ENCODE measurements at regions not wholly inside any gene's neighbourhood (a gene's known extent, or its start where the extent isn't known, plus 50 kb on each side); places are given as distances from the start of the nearest gene placed in this dataset.

- TF ChIP-seq CTCF (IDR thresholded peaks at IDR 0.05), result no peak
- TF ChIP-seq POLR2A (IDR thresholded peaks at IDR 0.05), result no peak
Measured at GRCh38 chr5:145162626-145163025, 672.5 kb downstream of the PRELID2 start.
